ENCODE measurements at regions not wholly inside any gene's neighbourhood (a gene's known extent, or its start where the extent isn't known, plus 50 kb on each side); places are given as distances from the start of the nearest gene placed in this dataset.

GRCh38 chrX:117744958-117745357 is 371.7 kb downstream of the KLHL13 start:
- FAIRE-seq (no peak), DNase-seq (ENCODE audit: insufficient read length, low spot score) (no peak)
- no peak for TF ChIP-seq CTCF (IDR thresholded peaks at IDR 0.05; ENCODE audit: insufficient read depth, missing control alignments)

- DNase-seq (ENCODE audit: insufficient read length, low spot score) = no peak
- peak; percentile 20 for TF ChIP-seq CTCF (IDR thresholded peaks at IDR 0.05; ENCODE audit: insufficient read depth, missing control alignments)
- no peak for FAIRE-seq
Measured at GRCh38 chrX:117743469-117744251, 372.9 kb downstream of the KLHL13 start.

- no peak for FAIRE-seq
- no peak for DNase-seq (ENCODE audit: insufficient read length, low spot score)
- TF ChIP-seq CTCF (IDR thresholded peaks at IDR 0.05; ENCODE audit: insufficient read depth, missing control alignments) = no peak
Measured at GRCh38 chrX:117713411-117713810, 403.2 kb downstream of the KLHL13 start.

- TF ChIP-seq CTCF (IDR thresholded peaks at IDR 0.05; ENCODE audit: insufficient read depth, missing control alignments) = no peak
- no peak for DNase-seq (ENCODE audit: insufficient read length, low spot score)
- FAIRE-seq = no peak
Measured at GRCh38 chrX:117711782-117712181, 404.8 kb downstream of the KLHL13 start.

GRCh38 chrX:117707948-117708743 is 408.5 kb downstream of the KLHL13 start:
- FAIRE-seq (no peak), DNase-seq (ENCODE audit: insufficient read length, low spot score) (no peak)
- no peak for TF ChIP-seq CTCF (IDR thresholded peaks at IDR 0.05; ENCODE audit: insufficient read depth, missing control alignments)

GRCh38 chrX:117701050-117701449 is 415.6 kb downstream of the KLHL13 start:
- TF ChIP-seq CTCF (IDR thresholded peaks at IDR 0.05; ENCODE audit: insufficient read depth, missing control alignments) = no peak
- DNase-seq (ENCODE audit: insufficient read length, low spot score) (no peak), FAIRE-seq (no peak)

GRCh38 chrX:117689956-117690355 is 426.7 kb downstream of the KLHL13 start:
- FAIRE-seq = no peak
- DNase-seq (ENCODE audit: insufficient read length, low spot score) = no peak
- no peak for TF ChIP-seq CTCF (IDR thresholded peaks at IDR 0.05; ENCODE audit: insufficient read depth, missing control alignments)
